ENCODE measurements at regions not wholly inside any gene's neighbourhood (a gene's known extent, or its start where the extent isn't known, plus 50 kb on each side); places are given as distances from the start of the nearest gene placed in this dataset.

DNA sequence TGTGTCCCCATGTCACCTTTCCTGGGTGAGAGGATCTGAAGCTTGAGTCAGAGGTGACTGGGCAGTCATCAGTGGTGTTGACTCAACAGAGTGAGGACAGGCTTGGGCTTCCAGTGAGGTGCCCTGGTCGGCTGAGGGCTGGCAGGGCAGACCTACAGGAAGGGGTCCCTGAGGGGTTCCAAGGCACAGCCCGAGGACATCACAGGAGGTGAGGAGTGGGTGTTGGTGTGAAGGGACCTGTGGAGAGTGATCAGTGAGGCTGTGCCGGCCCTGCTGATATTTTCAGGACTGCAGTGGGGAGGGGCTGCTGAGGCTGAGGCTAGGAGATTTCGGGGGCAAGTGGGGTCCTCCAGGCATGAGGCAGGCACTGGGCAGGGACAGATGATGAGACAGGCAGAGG is 545.5 kb downstream of the TCERG1L start:
- no peak for ATAC-seq
- H2AFZ ChIP-seq = no peak overlapping the region
- H3K4me2 ChIP-seq = no peak overlapping the region
- no peaks in the 10 kb centered on the region; the same call in 1 of the 2 replicates for H3K36me3 ChIP-seq (ENCODE audit: insufficient read depth)
- H3K79me2 ChIP-seq (replicated peaks; ENCODE audit: insufficient read depth) = no peaks in the 10 kb centered on the region
- Mint-ChIP-seq H3K9me3 (peaks cover 96% of the 10 kb centered on the region), H3K27ac (no peak overlapping the region), H3K27me3 (ENCODE audit: insufficient read depth, low read depth, poor library complexity) (peaks cover 3% of the 10 kb centered on the region), H3K4me1 (no peaks in the 10 kb centered on the region), H3K36me3 (ENCODE audit: low read depth) (peaks cover 24% of the 10 kb centered on the region), H3K4me3 (no peak overlapping the region)
- no peaks in the 10 kb centered on the region for H3F3A ChIP-seq (replicated peaks; ENCODE audit: low read depth)
- DNase-seq (ENCODE audit: low spot score) = no peak
- no peak overlapping the region for H3K4me3 ChIP-seq
- H3K9me2 ChIP-seq (ENCODE audit: insufficient read depth) = no peaks in the 10 kb centered on the region
- no peak overlapping the region for H3K27ac ChIP-seq (ENCODE audit: low read depth)
- H3K4me1 ChIP-seq (ENCODE audit: insufficient read depth) = no peaks in the 10 kb centered on the region
- H4K20me1 ChIP-seq (replicated peaks; ENCODE audit: insufficient read depth) = no peaks in the 10 kb centered on the region
- no peaks in the 10 kb centered on the region for H3K27me3 ChIP-seq (ENCODE audit: insufficient read depth)
- TF ChIP-seq POLR2AphosphoS5 (IDR thresholded peaks at IDR 0.05; ENCODE audit: low read depth) (no peak), CREB1 (CRISPR knock-in tag; IDR thresholded peaks at IDR 0.05; ENCODE audit: low read depth) (no peak), NANOG (IDR thresholded peaks at IDR 0.05; ENCODE audit: borderline replicate concordance) (no peak), EZH2 (IDR thresholded peaks at IDR 0.05; ENCODE audit: low read depth, unreplicated experiment) (no peak), STAT1 (IDR thresholded peaks at IDR 0.05; ENCODE audit: unreplicated experiment) (no peak), ZNF331 (CRISPR knock-in tag; IDR thresholded peaks at IDR 0.05; ENCODE audit: low read depth) (no peak), ZNF114 (CRISPR knock-in tag; IDR thresholded peaks at IDR 0.05) (no peak)
- TF ChIP-seq, protein P1, sequence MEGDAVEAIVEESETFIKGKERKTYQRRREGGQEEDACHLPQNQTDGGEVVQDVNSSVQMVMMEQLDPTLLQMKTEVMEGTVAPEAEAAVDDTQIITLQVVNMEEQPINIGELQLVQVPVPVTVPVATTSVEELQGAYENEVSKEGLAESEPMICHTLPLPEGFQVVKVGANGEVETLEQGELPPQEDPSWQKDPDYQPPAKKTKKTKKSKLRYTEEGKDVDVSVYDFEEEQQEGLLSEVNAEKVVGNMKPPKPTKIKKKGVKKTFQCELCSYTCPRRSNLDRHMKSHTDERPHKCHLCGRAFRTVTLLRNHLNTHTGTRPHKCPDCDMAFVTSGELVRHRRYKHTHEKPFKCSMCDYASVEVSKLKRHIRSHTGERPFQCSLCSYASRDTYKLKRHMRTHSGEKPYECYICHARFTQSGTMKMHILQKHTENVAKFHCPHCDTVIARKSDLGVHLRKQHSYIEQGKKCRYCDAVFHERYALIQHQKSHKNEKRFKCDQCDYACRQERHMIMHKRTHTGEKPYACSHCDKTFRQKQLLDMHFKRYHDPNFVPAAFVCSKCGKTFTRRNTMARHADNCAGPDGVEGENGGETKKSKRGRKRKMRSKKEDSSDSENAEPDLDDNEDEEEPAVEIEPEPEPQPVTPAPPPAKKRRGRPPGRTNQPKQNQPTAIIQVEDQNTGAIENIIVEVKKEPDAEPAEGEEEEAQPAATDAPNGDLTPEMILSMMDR (conservative IDR thresholded peaks at IDR 0.05; ENCODE audit: low read depth in 2 of 2) = no peak
- TF ChIP-seq, protein P2, sequence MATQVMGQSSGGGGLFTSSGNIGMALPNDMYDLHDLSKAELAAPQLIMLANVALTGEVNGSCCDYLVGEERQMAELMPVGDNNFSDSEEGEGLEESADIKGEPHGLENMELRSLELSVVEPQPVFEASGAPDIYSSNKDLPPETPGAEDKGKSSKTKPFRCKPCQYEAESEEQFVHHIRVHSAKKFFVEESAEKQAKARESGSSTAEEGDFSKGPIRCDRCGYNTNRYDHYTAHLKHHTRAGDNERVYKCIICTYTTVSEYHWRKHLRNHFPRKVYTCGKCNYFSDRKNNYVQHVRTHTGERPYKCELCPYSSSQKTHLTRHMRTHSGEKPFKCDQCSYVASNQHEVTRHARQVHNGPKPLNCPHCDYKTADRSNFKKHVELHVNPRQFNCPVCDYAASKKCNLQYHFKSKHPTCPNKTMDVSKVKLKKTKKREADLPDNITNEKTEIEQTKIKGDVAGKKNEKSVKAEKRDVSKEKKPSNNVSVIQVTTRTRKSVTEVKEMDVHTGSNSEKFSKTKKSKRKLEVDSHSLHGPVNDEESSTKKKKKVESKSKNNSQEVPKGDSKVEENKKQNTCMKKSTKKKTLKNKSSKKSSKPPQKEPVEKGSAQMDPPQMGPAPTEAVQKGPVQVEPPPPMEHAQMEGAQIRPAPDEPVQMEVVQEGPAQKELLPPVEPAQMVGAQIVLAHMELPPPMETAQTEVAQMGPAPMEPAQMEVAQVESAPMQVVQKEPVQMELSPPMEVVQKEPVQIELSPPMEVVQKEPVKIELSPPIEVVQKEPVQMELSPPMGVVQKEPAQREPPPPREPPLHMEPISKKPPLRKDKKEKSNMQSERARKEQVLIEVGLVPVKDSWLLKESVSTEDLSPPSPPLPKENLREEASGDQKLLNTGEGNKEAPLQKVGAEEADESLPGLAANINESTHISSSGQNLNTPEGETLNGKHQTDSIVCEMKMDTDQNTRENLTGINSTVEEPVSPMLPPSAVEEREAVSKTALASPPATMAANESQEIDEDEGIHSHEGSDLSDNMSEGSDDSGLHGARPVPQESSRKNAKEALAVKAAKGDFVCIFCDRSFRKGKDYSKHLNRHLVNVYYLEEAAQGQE (IDR thresholded peaks at IDR 0.05; ENCODE audit: unreplicated experiment) = no peak

DNA sequence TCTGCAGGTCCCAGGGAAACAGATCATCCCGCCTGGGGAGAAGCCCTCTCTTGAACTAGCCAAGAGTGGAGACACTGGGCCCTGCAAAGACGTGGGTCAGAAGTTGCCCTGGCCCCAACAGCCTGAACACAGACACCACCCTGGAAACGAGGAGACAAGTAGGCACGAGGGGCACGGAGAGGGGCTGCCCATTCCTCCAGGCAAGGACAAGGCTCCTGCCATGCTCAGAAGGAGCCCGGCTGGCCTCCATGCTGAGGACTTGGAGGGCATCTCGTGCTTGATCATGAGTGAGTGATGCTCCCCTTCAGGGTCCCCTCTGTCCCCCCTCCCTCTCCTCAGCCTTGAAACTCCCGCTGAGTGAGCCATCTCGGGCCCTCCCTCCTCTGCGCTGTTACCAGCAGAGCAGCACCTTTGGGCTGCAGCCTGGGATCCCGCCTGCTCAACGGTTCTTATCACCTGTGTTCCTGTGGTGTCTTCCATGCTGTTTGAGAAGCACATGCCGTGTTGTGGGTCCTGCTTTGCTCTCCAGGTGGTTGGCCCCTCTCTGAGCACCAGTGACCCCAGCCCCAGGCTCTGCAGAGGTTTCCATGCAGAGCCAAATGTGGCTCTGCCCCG is 544.3 kb downstream of the TCERG1L start:
- no peak for TF ChIP-seq JUNB (IDR thresholded peaks at IDR 0.05; ENCODE audit: unreplicated experiment)
- TF ChIP-seq EZH2 (IDR thresholded peaks at IDR 0.05; ENCODE audit: low read depth, unreplicated experiment) = no peak
- no peak for TF ChIP-seq NANOG (IDR thresholded peaks at IDR 0.05; ENCODE audit: borderline replicate concordance)
- no peak for TF ChIP-seq CREB1 (CRISPR knock-in tag; IDR thresholded peaks at IDR 0.05; ENCODE audit: low read depth)
- no peak for TF ChIP-seq EZH2phosphoT487 (IDR thresholded peaks at IDR 0.05; ENCODE audit: unreplicated experiment)
- TF ChIP-seq POLR2AphosphoS5 (IDR thresholded peaks at IDR 0.05; ENCODE audit: low read depth) = no peak
- H3F3A ChIP-seq (replicated peaks; ENCODE audit: low read depth) = no peaks in the 10 kb centered on the region
- no peaks in the 10 kb centered on the region for H4K20me1 ChIP-seq (replicated peaks; ENCODE audit: insufficient read depth)
- H3K27ac ChIP-seq (ENCODE audit: low read depth) = no peak overlapping the region
- no peaks in the 10 kb centered on the region for H3K79me2 ChIP-seq (replicated peaks; ENCODE audit: insufficient read depth)
- no peak overlapping the region for H2AFZ ChIP-seq
- no peaks in the 10 kb centered on the region for H3K4me1 Mint-ChIP-seq
- no peaks in the 10 kb centered on the region for H3K27me3 ChIP-seq (ENCODE audit: insufficient read depth)
- H3K36me3 ChIP-seq (ENCODE audit: insufficient read depth) = no peaks in the 10 kb centered on the region; the same call in 1 of the 2 replicates
- no peak overlapping the region for H3K4me3 ChIP-seq
- H3K27me3 Mint-ChIP-seq (ENCODE audit: insufficient read depth, low read depth, poor library complexity) = peaks cover 3% of the 10 kb centered on the region
- H3K27ac Mint-ChIP-seq = no peak overlapping the region
- H3K4me3 Mint-ChIP-seq = no peak overlapping the region
- DNase-seq (ENCODE audit: low spot score) = no peak
- H3K9me2 ChIP-seq (ENCODE audit: insufficient read depth) = no peaks in the 10 kb centered on the region
- H3K36me3 Mint-ChIP-seq (ENCODE audit: low read depth) = peaks cover 24% of the 10 kb centered on the region
- no peaks in the 10 kb centered on the region for H3K4me1 ChIP-seq (ENCODE audit: insufficient read depth)
- peaks cover 97% of the 10 kb centered on the region for H3K9me3 Mint-ChIP-seq
- no peak for ATAC-seq
- H3K4me2 ChIP-seq = no peak overlapping the region

All from GM23338 (cell line).